Keratinocyte (primary cell): ENCODE measurements at regions not wholly inside any gene's neighbourhood (a gene's known extent, or its start where the extent isn't known, plus 50 kb on each side); places are given as distances from the start of the nearest gene placed in this dataset.
"Not testable (repeated sequence)": the region's sequence is repeated elsewhere in the genome, so short reads cannot be mapped to it uniquely, and the experiment has no call there.

Experiments
- DNase-seq: peaks from one replicate; pipeline ENCODE4 v3.0.0-alpha.2; 2011; ENCODE audit warnings: low read depth, missing footprints, low spot score
- FAIRE-seq: peaks from 2 replicates; lab custom pipeline; 2011; peaks lifted over from hg19 to GRCh38; lab: Jason Lieb, UNC
- H2AFZ ChIP-seq: 2 replicates; pipeline ENCODE4 v1.6.0; 2012; ENCODE audit warnings: low read length, control low read depth, inconsistent platforms; ENCODE audit not compliant: control insufficient read depth
- H3K27ac ChIP-seq: 2 replicates; pipeline ENCODE4 v1.5.1; 2011; ENCODE audit warnings: low read length; ENCODE audit not compliant: control insufficient read depth, insufficient read depth
- H3K27me3 ChIP-seq: 3 replicates; pipeline ENCODE4 v1.6.0; 2011; ENCODE audit warnings: low read length; ENCODE audit not compliant: control insufficient read depth, insufficient read depth; ENCODE audit errors: extremely low read depth
- H3K36me3 ChIP-seq, 2 experiments: 2 replicates in 1 of 2; 3 replicates in 1 of 2; pipeline ENCODE4 v1.5.1; 2011; ENCODE audit warnings: low read length in 2 of 2, mild to moderate bottlenecking in 1 of 2; ENCODE audit not compliant: control insufficient read depth in 2 of 2, insufficient read depth in 2 of 2; ENCODE audit errors: extremely low read depth in 1 of 2
- H3K4me1 ChIP-seq: 3 replicates; pipeline ENCODE4 v1.5.1; 2011; ENCODE audit warnings: low read length; ENCODE audit not compliant: control insufficient read depth, insufficient read depth; ENCODE audit errors: extremely low read depth
- H3K4me2 ChIP-seq: 3 replicates; pipeline ENCODE4 v1.6.0; 2011; ENCODE audit warnings: low read depth, low read length; ENCODE audit not compliant: control insufficient read depth, insufficient read depth; ENCODE audit errors: extremely low read depth
- H3K4me3 ChIP-seq, 3 experiments: fragments of 200-600 bp in 1 of 3; sonication (generic) in 1 of 3; 2 replicates in 2 of 3; 3 replicates in 1 of 3; pipeline ENCODE4 v1.5.1; 2011 to 2016; ENCODE audit warnings: low read length in 3 of 3, mild to moderate bottlenecking in 3 of 3, control low read depth in 2 of 3, inconsistent platforms in 1 of 3, low read depth in 1 of 3, mixed read lengths in 1 of 3, mixed run types in 1 of 3, moderate library complexity in 1 of 3; ENCODE audit not compliant: control insufficient read depth in 2 of 3, insufficient read depth in 2 of 3; ENCODE audit errors: extremely low read depth in 1 of 3
- H3K79me2 ChIP-seq: 2 replicates; pipeline ENCODE4 v1.6.0; 2012; ENCODE audit warnings: low read length; ENCODE audit not compliant: control insufficient read depth, insufficient read depth
- H3K9ac ChIP-seq: 3 replicates; pipeline ENCODE4 v1.6.0; 2011; ENCODE audit warnings: low read length; ENCODE audit not compliant: control insufficient read depth, insufficient read depth; ENCODE audit errors: extremely low read depth
- H3K9me1 ChIP-seq: 3 replicates; pipeline ENCODE4 v1.6.0; 2011; ENCODE audit warnings: low read length; ENCODE audit not compliant: control insufficient read depth, insufficient read depth; ENCODE audit errors: extremely low read depth
- H3K9me3 ChIP-seq: 2 replicates; pipeline ENCODE4 v1.5.1; 2012; ENCODE audit warnings: low read depth, low read length; ENCODE audit not compliant: control insufficient read depth
- H4K20me1 ChIP-seq: 3 replicates; pipeline ENCODE4 v1.6.0; 2011; ENCODE audit warnings: low read length; ENCODE audit not compliant: control insufficient read depth, insufficient read depth; ENCODE audit errors: extremely low read depth
- CTCF ChIP-seq, 3 experiments: IDR thresholded peaks in 1 of 3; conservative IDR thresholded peaks in 1 of 3; optimal IDR thresholded peaks in 1 of 3; 2 replicates in 2 of 3; 3 replicates in 1 of 3; pipeline versions ENCODE3 to v1.5.1; 2011; ENCODE audit warnings: low read length in 3 of 3, mild to moderate bottlenecking in 3 of 3, moderate library complexity in 2 of 3, control low read depth in 1 of 3, inconsistent platforms in 1 of 3; ENCODE audit not compliant: insufficient read depth in 2 of 3; ENCODE audit errors: extremely low read depth in 1 of 3
- EZH2 ChIP-seq: IDR thresholded peaks from one replicate; pipeline ENCODE4 v1.6.1; 2012; ENCODE audit warnings: inconsistent platforms, mild to moderate bottlenecking, low read length, moderate library complexity
- dilution Hi-C: fragments of 300-500 bp; cut with MboI; formaldehyde crosslinking; loops from one replicate; pipeline ENCODE4 v1.7.0; 2020; ENCODE audit warnings: low sequenced_read_pairs; ENCODE audit not compliant: extremely low pct_ligation_motif_present

GRCh38 chr9:65409471-65409980 is 124.5 kb upstream of the FOXD4L5 start:
- H2AFZ ChIP-seq: no peak overlapping the region
- no peak overlapping the region for H3K4me3 ChIP-seq
- FAIRE-seq (no peak), DNase-seq (no peak)
- peaks cover 19% of the 10 kb centered on the region for H3K9me3 ChIP-seq
- no peaks in the 10 kb centered on the region for H3K27me3 ChIP-seq
- H3K4me1 ChIP-seq: no peaks in the 10 kb centered on the region
- dilution Hi-C loops: no loop called here
- H3K27ac ChIP-seq: no peak overlapping the region
- H3K9ac ChIP-seq: no peak overlapping the region
- H3K4me2 ChIP-seq: no peak overlapping the region
- no peaks in the 10 kb centered on the region for H3K36me3 ChIP-seq
- no peaks in the 10 kb centered on the region for H4K20me1 ChIP-seq
- TF ChIP-seq EZH2 (no peak), CTCF (optimal IDR thresholded peaks at IDR 0.05 in 1 of 3, IDR thresholded peaks at IDR 0.05 in 1 of 3, conservative IDR thresholded peaks at IDR 0.05 in 1 of 3; ENCODE audit: extremely low read depth in 1 of 3, insufficient read depth in 2 of 3, low read length in 3 of 3) (no peak)
- H3K9me1 ChIP-seq: no peaks in the 10 kb centered on the region
- no peaks in the 10 kb centered on the region for H3K79me2 ChIP-seq

DNA sequence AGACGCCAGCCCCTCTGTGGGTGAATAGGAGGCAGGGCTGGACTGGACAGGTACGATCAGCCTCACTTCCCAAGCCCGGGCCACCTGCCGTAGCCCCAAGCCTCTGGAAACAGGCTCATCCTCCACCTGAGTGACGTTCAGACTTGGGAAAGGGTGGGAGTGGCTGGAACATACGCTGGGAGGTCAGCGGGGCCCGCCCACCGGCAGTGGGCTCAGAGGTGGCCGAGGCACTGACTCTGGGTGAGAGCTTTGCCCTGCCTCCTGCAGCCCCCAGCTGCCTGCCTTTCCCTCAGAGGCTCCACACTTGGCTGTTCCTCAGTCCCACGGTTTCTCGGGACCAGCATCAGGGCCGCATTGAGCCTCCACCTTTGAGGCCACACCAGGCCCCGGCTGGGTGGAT is 123.8 kb upstream of the FOXD4L5 start:
- H3K4me1 ChIP-seq, FAIRE-seq, H2AFZ ChIP-seq, H3K27me3 ChIP-seq, H3K79me2 ChIP-seq, H3K9me1 ChIP-seq, dilution Hi-C loops, H3K27ac ChIP-seq, H3K4me2 ChIP-seq, H3K4me3 ChIP-seq, H3K9ac ChIP-seq, H4K20me1 ChIP-seq, DNase-seq, H3K36me3 ChIP-seq: not testable (repeated sequence)
- peaks cover 19% of the 10 kb centered on the region for H3K9me3 ChIP-seq

GRCh38 chr9:65406625-65407024 is 121.6 kb upstream of the FOXD4L5 start:
- DNase-seq, H3K36me3 ChIP-seq, H4K20me1 ChIP-seq, FAIRE-seq, H3K4me2 ChIP-seq, H3K9me1 ChIP-seq, H3K4me1 ChIP-seq, H3K79me2 ChIP-seq, H3K4me3 ChIP-seq, H3K27me3 ChIP-seq, dilution Hi-C loops, H3K27ac ChIP-seq, H2AFZ ChIP-seq, H3K9ac ChIP-seq: not testable (repeated sequence)
- H3K9me3 ChIP-seq: peaks cover 20% of the 10 kb centered on the region

- H2AFZ ChIP-seq, dilution Hi-C loops, H3K27ac ChIP-seq, H3K79me2 ChIP-seq, H3K4me2 ChIP-seq, H3K4me3 ChIP-seq, H3K27me3 ChIP-seq, H3K4me1 ChIP-seq, H3K9me1 ChIP-seq, FAIRE-seq, H3K36me3 ChIP-seq, DNase-seq, H3K9ac ChIP-seq, H4K20me1 ChIP-seq: not testable (repeated sequence)
- H3K9me3 ChIP-seq: peaks cover 18% of the 10 kb centered on the region
Observed at GRCh38 chr9:65405766-65406165, 120.8 kb upstream of the FOXD4L5 start.
